ENCODE measurements at regions not wholly inside any gene's neighbourhood (a gene's known extent, or its start where the extent isn't known, plus 50 kb on each side); places are given as distances from the start of the nearest gene placed in this dataset.

DNA sequence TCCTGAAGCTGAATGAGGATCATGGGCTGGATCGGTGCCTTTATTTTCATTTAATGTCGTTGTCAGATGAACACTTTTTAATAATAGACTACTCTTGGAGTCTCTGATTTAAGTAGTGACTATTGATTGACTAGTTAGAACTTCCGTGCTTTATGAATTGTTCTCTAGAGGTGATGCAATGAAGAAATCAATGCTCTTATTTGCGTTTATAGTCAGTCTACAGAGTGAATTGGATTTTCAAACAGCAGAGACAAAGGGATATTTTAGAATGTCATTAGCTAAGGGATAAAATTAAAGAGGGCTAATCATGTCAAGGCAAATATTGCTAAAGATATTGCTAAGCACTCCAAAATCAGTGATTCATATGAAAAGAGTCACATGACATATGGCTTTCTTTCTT is 652.0 kb upstream of the NRP1 start:
- H3K79me2 ChIP-seq (ENCODE audit: insufficient read depth, low read length) = no peaks in the 10 kb centered on the region
- no peaks in the 10 kb centered on the region for H3K4me1 ChIP-seq (ENCODE audit: control insufficient read depth in 1 of 2, insufficient read depth in 2 of 2, low read length in 2 of 2)
- intact Hi-C loops (cut with micrococcal nuclease) = no loop called here
- H3K9me3 ChIP-seq (replicated peaks in 1 of 2; ENCODE audit: control insufficient read depth in 1 of 2, insufficient read depth in 1 of 2, low read length in 2 of 2) = no peaks in the 10 kb centered on the region
- peaks cover 3 to 12% (median 7%) of the 10 kb centered on the region in 7 donors for H3K9me3 Mint-ChIP-seq
- H3K27ac Mint-ChIP-seq = no peak overlapping the region
- no peak overlapping the region for H3K4me3 Mint-ChIP-seq
- 100% methylated on average over 1 of the region's 4 CpGs for WGBS (ENCODE audit: insufficient coverage)
- H3K27me3 Mint-ChIP-seq (ENCODE audit: low read depth in 3 of 3) = no peaks in the 10 kb centered on the region
- TF ChIP-seq, protein P1, sequence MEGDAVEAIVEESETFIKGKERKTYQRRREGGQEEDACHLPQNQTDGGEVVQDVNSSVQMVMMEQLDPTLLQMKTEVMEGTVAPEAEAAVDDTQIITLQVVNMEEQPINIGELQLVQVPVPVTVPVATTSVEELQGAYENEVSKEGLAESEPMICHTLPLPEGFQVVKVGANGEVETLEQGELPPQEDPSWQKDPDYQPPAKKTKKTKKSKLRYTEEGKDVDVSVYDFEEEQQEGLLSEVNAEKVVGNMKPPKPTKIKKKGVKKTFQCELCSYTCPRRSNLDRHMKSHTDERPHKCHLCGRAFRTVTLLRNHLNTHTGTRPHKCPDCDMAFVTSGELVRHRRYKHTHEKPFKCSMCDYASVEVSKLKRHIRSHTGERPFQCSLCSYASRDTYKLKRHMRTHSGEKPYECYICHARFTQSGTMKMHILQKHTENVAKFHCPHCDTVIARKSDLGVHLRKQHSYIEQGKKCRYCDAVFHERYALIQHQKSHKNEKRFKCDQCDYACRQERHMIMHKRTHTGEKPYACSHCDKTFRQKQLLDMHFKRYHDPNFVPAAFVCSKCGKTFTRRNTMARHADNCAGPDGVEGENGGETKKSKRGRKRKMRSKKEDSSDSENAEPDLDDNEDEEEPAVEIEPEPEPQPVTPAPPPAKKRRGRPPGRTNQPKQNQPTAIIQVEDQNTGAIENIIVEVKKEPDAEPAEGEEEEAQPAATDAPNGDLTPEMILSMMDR (IDR thresholded peaks at IDR 0.05) = no peak
- no peaks in the 10 kb centered on the region for H3K36me3 ChIP-seq (replicated peaks in 1 of 2; ENCODE audit: control insufficient read depth in 1 of 2, insufficient read depth in 2 of 2, low read length in 2 of 2)
- no peak overlapping the region for H3K4me3 ChIP-seq (replicated peaks in 1 of 3; ENCODE audit: low read depth in 2 of 3, low read length in 3 of 3)
- H3K4me2 ChIP-seq (replicated peaks; ENCODE audit: extremely low read depth, low read length, poor library complexity, severe bottlenecking) = no peak overlapping the region
- no peaks in the 10 kb centered on the region for H3K27me3 ChIP-seq (ENCODE audit: control insufficient read depth in 2 of 2, insufficient read depth in 2 of 2, low read length in 2 of 2)
- no peak for DNase-seq
- no peak overlapping the region for H3K9ac ChIP-seq (ENCODE audit: insufficient read depth, low read length, poor library complexity, severe bottlenecking)
- H2AFZ ChIP-seq (ENCODE audit: insufficient read depth, low read depth, low read length, poor library complexity, severe bottlenecking) = no peak overlapping the region
- no peak overlapping the region for H3K27ac ChIP-seq (ENCODE audit: low read depth in 1 of 2, low read length in 2 of 2)
- no peaks in the 10 kb centered on the region for H4K20me1 ChIP-seq (ENCODE audit: insufficient read depth, low read length)
- no peaks in the 10 kb centered on the region for H3K36me3 Mint-ChIP-seq
- no peaks in the 10 kb centered on the region for H3K4me1 Mint-ChIP-seq

DNA sequence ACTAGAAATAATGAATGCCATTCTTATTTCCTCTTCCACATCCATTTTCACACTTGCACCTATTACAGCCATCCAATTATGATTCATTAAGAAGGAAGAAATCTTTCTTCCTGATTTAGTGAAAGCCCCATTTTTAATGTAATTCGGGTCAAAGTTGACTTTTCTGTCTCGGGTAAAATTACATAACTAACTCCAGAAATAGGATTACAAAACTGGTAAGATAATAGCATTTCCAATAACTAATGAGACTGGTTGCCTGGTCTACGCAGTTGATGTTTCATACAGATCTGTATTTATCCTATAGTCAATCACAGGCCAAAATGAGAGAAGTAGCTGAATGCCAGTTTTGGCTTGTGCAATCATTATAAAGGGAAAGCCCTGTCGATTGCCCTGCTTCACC is 651.5 kb upstream of the NRP1 start:
- WGBS (ENCODE audit: insufficient coverage) = no CpG with 5 or more reads among the region's 4 CpGs
- Mint-ChIP-seq H3K4me1 (no peaks in the 10 kb centered on the region), H3K9me3 (peaks cover 0 to 10% (median 7%) of the 10 kb centered on the region in 7 donors), H3K36me3 (no peaks in the 10 kb centered on the region), H3K4me3 (no peak overlapping the region), H3K27me3 (ENCODE audit: low read depth in 3 of 3) (no peaks in the 10 kb centered on the region), H3K27ac (no peak overlapping the region)
- Histone ChIP-seq H3K27me3 (ENCODE audit: control insufficient read depth in 2 of 2, insufficient read depth in 2 of 2, low read length in 2 of 2) (no peaks in the 10 kb centered on the region), H3K9ac (ENCODE audit: insufficient read depth, low read length, poor library complexity, severe bottlenecking) (no peak overlapping the region), H3K4me1 (ENCODE audit: control insufficient read depth in 1 of 2, insufficient read depth in 2 of 2, low read length in 2 of 2) (no peaks in the 10 kb centered on the region), H2AFZ (ENCODE audit: insufficient read depth, low read depth, low read length, poor library complexity, severe bottlenecking) (no peak overlapping the region), H3K36me3 (replicated peaks in 1 of 2; ENCODE audit: control insufficient read depth in 1 of 2, insufficient read depth in 2 of 2, low read length in 2 of 2) (no peaks in the 10 kb centered on the region), H3K27ac (ENCODE audit: low read depth in 1 of 2, low read length in 2 of 2) (no peak overlapping the region), H3K9me3 (replicated peaks in 1 of 2; ENCODE audit: control insufficient read depth in 1 of 2, insufficient read depth in 1 of 2, low read length in 2 of 2) (no peaks in the 10 kb centered on the region), H3K79me2 (ENCODE audit: insufficient read depth, low read length) (no peaks in the 10 kb centered on the region), H4K20me1 (ENCODE audit: insufficient read depth, low read length) (no peaks in the 10 kb centered on the region), H3K4me2 (replicated peaks; ENCODE audit: extremely low read depth, low read length, poor library complexity, severe bottlenecking) (no peak overlapping the region), H3K4me3 (replicated peaks in 1 of 3; ENCODE audit: low read depth in 2 of 3, low read length in 3 of 3) (no peak overlapping the region)
- intact Hi-C loops (cut with micrococcal nuclease) = no loop called here
- DNase-seq = no peak
- TF ChIP-seq, protein P1 (IDR thresholded peaks at IDR 0.05) = no peak

Measured in CD14-positive monocyte (primary cell).